SU-DHL-6 (cell line): ENCODE measurements at regions not wholly inside any gene's neighbourhood (a gene's known extent, or its start where the extent isn't known, plus 50 kb on each side); places are given as distances from the start of the nearest gene placed in this dataset.

Experiments used
- H2AFZ ChIP-seq: fragments of 200-600 bp; sonication (generic); 2 replicates; pipeline ENCODE4 v1.6.1; 2014; ENCODE audit warnings: low read depth, mild to moderate bottlenecking, moderate library complexity, mixed read lengths, antibody characterized with exemption, low read length; ENCODE audit not compliant: severe bottlenecking
- H3F3A ChIP-seq: fragments of 200-600 bp; shearing (Covaris generic); 2 replicates; pipeline ENCODE4 v1.6.0; 2016; ENCODE audit warnings: antibody characterized with exemption, mild to moderate bottlenecking; ENCODE audit not compliant: insufficient read depth
- H3K27ac ChIP-seq: fragments of 200-600 bp; sonication (generic); 2 replicates; pipeline ENCODE4 v1.5.1; 2016; ENCODE audit warnings: low read depth, mild to moderate bottlenecking, low read length, moderate library complexity, mixed read lengths
- H3K27me3 ChIP-seq: fragments of 200-600 bp; sonication (generic), shearing (Covaris generic); 2 replicates; pipeline ENCODE4 v1.6.0; 2014; ENCODE audit warnings: mild to moderate bottlenecking, low read length
- H3K36me3 ChIP-seq: fragments of 200-600 bp; sonication (generic); 2 replicates; pipeline ENCODE4 v1.6.1; 2014; ENCODE audit warnings: mild to moderate bottlenecking, low read length, mixed read lengths
- H3K4me2 ChIP-seq: fragments of 300-600, 200-600 bp; shearing (Covaris generic), sonication (generic); 2 replicates; pipeline ENCODE4 v1.6.0; 2014; ENCODE audit warnings: low read length, low read depth, mild to moderate bottlenecking; ENCODE audit not compliant: poor library complexity, severe bottlenecking
- H3K4me3 ChIP-seq: fragments of 200-600 bp; sonication (generic); 2 replicates; pipeline ENCODE4 v1.5.1; 2014; ENCODE audit warnings: antibody characterized with exemption, low read length, mild to moderate bottlenecking, mixed read lengths; ENCODE audit not compliant: insufficient read depth, poor library complexity, severe bottlenecking
- H3K79me2 ChIP-seq: fragments of 200-600 bp; sonication (generic); 2 replicates; pipeline ENCODE4 v1.6.1; 2014; ENCODE audit warnings: mild to moderate bottlenecking, low read length, moderate library complexity; ENCODE audit not compliant: insufficient read depth
- H3K9ac ChIP-seq: fragments of 200-600 bp; sonication (generic); 2 replicates; pipeline ENCODE4 v1.7.0; 2014; ENCODE audit warnings: mild to moderate bottlenecking, low read length
- H3K9me2 ChIP-seq: fragments of 200-600 bp; sonication (generic); replicated peaks from 2 replicates; pipeline ENCODE4 v1.6.1; 2014; ENCODE audit warnings: low read length; ENCODE audit not compliant: insufficient read depth
- H3K9me3 ChIP-seq: fragments of 200-600 bp; sonication (generic); 2 replicates; pipeline ENCODE4 v1.6.1; 2014; ENCODE audit warnings: low read length, mixed read lengths; ENCODE audit not compliant: insufficient read depth
- H4K20me1 ChIP-seq: fragments of 200-600 bp; sonication (generic); 2 replicates; pipeline ENCODE4 v1.6.1; 2014; ENCODE audit warnings: low read depth, mild to moderate bottlenecking, antibody characterized with exemption, low read length, moderate library complexity, mixed read lengths
- CTCF ChIP-seq: fragments of 200-600 bp; sonication (generic); IDR thresholded peaks from one replicate; pipeline ENCODE4 v1.5.1; 2017; ENCODE audit warnings: antibody characterized with exemption, mild to moderate bottlenecking, low read length, moderate library complexity; ENCODE audit not compliant: insufficient read depth, poor library complexity, severe bottlenecking
- EZH2phosphoT487 ChIP-seq: fragments of 200-600 bp; sonication (generic), shearing (Covaris generic); conservative IDR thresholded peaks from 2 replicates; pipeline ENCODE4 v1.6.1; 2018; ENCODE audit warnings: mild to moderate bottlenecking, antibody characterized with exemption, low read length, moderate library complexity, mixed read lengths

GRCh38 chr17:73747221-73748002, 103.2 kb upstream of the SDK2 start:
- no peaks in the 10 kb centered on the region for H3F3A ChIP-seq
- no peak overlapping the region for H3K4me2 ChIP-seq
- H3K9ac ChIP-seq = no peak overlapping the region
- H3K9me3 ChIP-seq = no peaks in the 10 kb centered on the region
- no peaks in the 10 kb centered on the region for H3K79me2 ChIP-seq
- H3K9me2 ChIP-seq = no peaks in the 10 kb centered on the region
- no peak overlapping the region for H3K27ac ChIP-seq
- H3K4me3 ChIP-seq = no peak overlapping the region
- H2AFZ ChIP-seq = no peak overlapping the region
- TF ChIP-seq EZH2phosphoT487 = no peak
- no peak for TF ChIP-seq CTCF
- H4K20me1 ChIP-seq = no peaks in the 10 kb centered on the region
- no peaks in the 10 kb centered on the region for H3K27me3 ChIP-seq
- no peaks in the 10 kb centered on the region for H3K36me3 ChIP-seq

- Histone ChIP-seq H3K36me3 (no peaks in the 10 kb centered on the region), H3K79me2 (no peaks in the 10 kb centered on the region), H3K9me3 (no peaks in the 10 kb centered on the region), H3F3A (no peaks in the 10 kb centered on the region), H3K9ac (no peak overlapping the region), H3K9me2 (no peaks in the 10 kb centered on the region), H4K20me1 (no peaks in the 10 kb centered on the region), H3K4me2 (no peak overlapping the region), H2AFZ (no peak overlapping the region), H3K27me3 (no peaks in the 10 kb centered on the region), H3K27ac (no peak overlapping the region), H3K4me3 (no peak overlapping the region)
- TF ChIP-seq CTCF (no peak), EZH2phosphoT487 (no peak)
Observed at GRCh38 chr17:73748508-73748907, 104.3 kb upstream of the SDK2 start.

- TF ChIP-seq EZH2phosphoT487 = no peak
- no peak for TF ChIP-seq CTCF
- Histone ChIP-seq H3K27ac (no peak overlapping the region), H3K9me3 (no peaks in the 10 kb centered on the region), H3F3A (no peaks in the 10 kb centered on the region), H3K27me3 (no peaks in the 10 kb centered on the region), H4K20me1 (no peaks in the 10 kb centered on the region), H3K79me2 (no peaks in the 10 kb centered on the region), H2AFZ (no peak overlapping the region), H3K9ac (no peak overlapping the region), H3K36me3 (no peaks in the 10 kb centered on the region), H3K9me2 (no peaks in the 10 kb centered on the region), H3K4me2 (no peak overlapping the region), H3K4me3 (no peak overlapping the region)
Observed at GRCh38 chr17:73749337-73749823, 105.1 kb upstream of the SDK2 start.
